Dendritic cell treated with granulocyte-macrophage colony-stimulating factor and Interleukin-4, amounts not matched to agents 40 ng/mL and 50 ng/mL, for 4 days (primary cell): ENCODE measurements at regions not wholly inside any gene's neighbourhood (a gene's known extent, or its start where the extent isn't known, plus 50 kb on each side); places are given as distances from the start of the nearest gene placed in this dataset.

Source experiments
- H3K27ac Mint-ChIP-seq: one replicate; pipeline ENCODE4 v1.8.0; 2022; ENCODE audit warnings: mild to moderate bottlenecking, mixed read lengths
- H3K27me3 Mint-ChIP-seq: one replicate; pipeline ENCODE4 v1.8.0; 2022; ENCODE audit warnings: mild to moderate bottlenecking, mixed read lengths
- H3K36me3 Mint-ChIP-seq: one replicate; pipeline ENCODE4 v1.8.0; 2022; ENCODE audit warnings: low read depth, mixed read lengths
- H3K4me1 Mint-ChIP-seq: one replicate; pipeline ENCODE4 v1.8.0; 2022; ENCODE audit warnings: low read depth, mixed read lengths
- H3K4me3 Mint-ChIP-seq: one replicate; pipeline ENCODE4 v1.8.0; 2022; ENCODE audit warnings: mild to moderate bottlenecking, moderate library complexity, mixed read lengths
- H3K9me3 Mint-ChIP-seq: one replicate; pipeline ENCODE4 v1.8.0; 2022; ENCODE audit warnings: mixed read lengths
- intact Hi-C: fragments of 100-400 bp; cut with micrococcal nuclease; formaldehyde crosslinking; loops from one replicate; pipeline ENCODE4 v1.15.0; 2022

GRCh38 chr6:95175927-95176675 is 401.2 kb upstream of the MANEA start:
- no peaks in the 10 kb centered on the region for H3K27me3 Mint-ChIP-seq
- no peak overlapping the region for H3K4me3 Mint-ChIP-seq
- H3K9me3 Mint-ChIP-seq = no peaks in the 10 kb centered on the region
- no peak overlapping the region for H3K27ac Mint-ChIP-seq
- H3K36me3 Mint-ChIP-seq = no peaks in the 10 kb centered on the region
- intact Hi-C loops = no loop called here
- no peaks in the 10 kb centered on the region for H3K4me1 Mint-ChIP-seq

- H3K4me1 Mint-ChIP-seq = no peaks in the 10 kb centered on the region
- no peaks in the 10 kb centered on the region for H3K36me3 Mint-ChIP-seq
- intact Hi-C loops = no loop called here
- H3K4me3 Mint-ChIP-seq = no peak overlapping the region
- no peak overlapping the region for H3K27ac Mint-ChIP-seq
- H3K27me3 Mint-ChIP-seq = no peaks in the 10 kb centered on the region
- no peaks in the 10 kb centered on the region for H3K9me3 Mint-ChIP-seq
These were observed 391.5 kb upstream of the MANEA start for GRCh38 chr6:95185874-95186273.

GRCh38 chr6:95186710-95187109 is 390.6 kb upstream of the MANEA start:
- Mint-ChIP-seq H3K36me3 (no peaks in the 10 kb centered on the region), H3K27ac (no peak overlapping the region), H3K9me3 (no peaks in the 10 kb centered on the region), H3K4me1 (no peaks in the 10 kb centered on the region), H3K4me3 (no peak overlapping the region), H3K27me3 (no peaks in the 10 kb centered on the region)
- intact Hi-C loops = no loop called here

GRCh38 chr6:95197590-95197989 is 379.7 kb upstream of the MANEA start:
- no peaks in the 10 kb centered on the region for H3K36me3 Mint-ChIP-seq
- H3K9me3 Mint-ChIP-seq = no peaks in the 10 kb centered on the region
- H3K27ac Mint-ChIP-seq = no peak overlapping the region
- intact Hi-C loops = no loop called here
- H3K4me3 Mint-ChIP-seq = no peak overlapping the region
- H3K4me1 Mint-ChIP-seq = no peaks in the 10 kb centered on the region
- no peaks in the 10 kb centered on the region for H3K27me3 Mint-ChIP-seq

- Mint-ChIP-seq H3K4me3 (no peak overlapping the region), H3K36me3 (no peaks in the 10 kb centered on the region), H3K9me3 (no peaks in the 10 kb centered on the region), H3K27me3 (no peaks in the 10 kb centered on the region), H3K27ac (no peak overlapping the region), H3K4me1 (no peaks in the 10 kb centered on the region)
- intact Hi-C loops = no loop called here
These were observed 374.1 kb upstream of the MANEA start for GRCh38 chr6:95203153-95203754.

GRCh38 chr6:95204178-95204577 is 373.2 kb upstream of the MANEA start:
- Mint-ChIP-seq H3K4me1 (no peaks in the 10 kb centered on the region), H3K27me3 (no peaks in the 10 kb centered on the region), H3K4me3 (no peak overlapping the region), H3K36me3 (no peaks in the 10 kb centered on the region), H3K9me3 (no peaks in the 10 kb centered on the region), H3K27ac (no peak overlapping the region)
- intact Hi-C loops = no loop called here

GRCh38 chr6:95208621-95209020 is 368.7 kb upstream of the MANEA start:
- intact Hi-C loops = no loop called here
- Mint-ChIP-seq H3K36me3 (no peaks in the 10 kb centered on the region), H3K27ac (no peak overlapping the region), H3K4me3 (no peak overlapping the region), H3K9me3 (no peaks in the 10 kb centered on the region), H3K27me3 (no peaks in the 10 kb centered on the region), H3K4me1 (no peaks in the 10 kb centered on the region)

- Mint-ChIP-seq H3K27ac (no peak overlapping the region), H3K36me3 (no peaks in the 10 kb centered on the region), H3K4me1 (no peaks in the 10 kb centered on the region), H3K9me3 (no peaks in the 10 kb centered on the region), H3K27me3 (no peaks in the 10 kb centered on the region), H3K4me3 (no peak overlapping the region)
- intact Hi-C loops = no loop called here
These were observed 368.3 kb upstream of the MANEA start for GRCh38 chr6:95209074-95209473.

DNA sequence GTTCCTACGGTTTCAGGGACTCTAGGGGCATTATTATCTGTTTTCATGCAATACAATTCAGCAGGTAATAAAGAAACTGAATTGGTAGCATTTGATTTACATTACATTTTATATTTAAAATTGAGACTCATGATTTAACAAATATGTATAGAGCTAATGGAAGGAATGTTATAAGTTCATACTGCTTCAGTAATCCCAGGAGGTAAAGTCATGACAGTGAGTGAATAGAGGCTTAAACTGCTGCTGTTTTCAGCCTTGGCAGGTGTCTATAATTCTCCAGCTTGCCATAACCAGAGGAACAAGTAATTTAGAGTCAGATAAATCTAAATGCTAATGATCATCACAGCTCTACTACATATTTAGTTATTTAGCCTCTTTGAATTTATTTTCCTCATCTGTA is 360.8 kb upstream of the MANEA start:
- Mint-ChIP-seq H3K4me3 (no peak overlapping the region), H3K36me3 (no peaks in the 10 kb centered on the region), H3K27me3 (no peaks in the 10 kb centered on the region), H3K27ac (no peak overlapping the region), H3K4me1 (no peaks in the 10 kb centered on the region), H3K9me3 (no peaks in the 10 kb centered on the region)
- intact Hi-C loops = no loop called here

- Mint-ChIP-seq H3K27ac (no peak overlapping the region), H3K36me3 (no peaks in the 10 kb centered on the region), H3K9me3 (no peaks in the 10 kb centered on the region), H3K4me3 (no peak overlapping the region), H3K4me1 (no peaks in the 10 kb centered on the region), H3K27me3 (no peaks in the 10 kb centered on the region)
- intact Hi-C loops = no loop called here
These were observed 350.0 kb upstream of the MANEA start for GRCh38 chr6:95227351-95227750.

DNA sequence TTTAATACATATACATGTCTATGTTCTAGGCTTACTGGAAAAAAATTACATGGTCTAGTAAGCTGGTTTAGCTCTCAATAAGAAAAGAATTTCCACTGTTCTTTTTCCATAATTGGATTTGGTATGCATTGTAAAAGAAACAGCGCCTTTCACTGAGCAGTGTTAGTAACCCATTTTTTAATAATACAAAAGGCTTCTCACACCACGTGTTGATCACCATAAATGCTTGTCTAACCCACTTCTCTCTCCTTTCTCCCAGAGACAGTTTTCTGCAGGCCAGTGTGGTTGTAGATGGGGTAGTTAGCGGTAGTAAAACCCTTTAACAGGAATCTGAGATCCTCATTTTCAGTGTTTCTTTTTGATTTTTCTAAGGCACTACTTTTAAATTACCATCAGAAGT is 348.7 kb upstream of the MANEA start:
- Mint-ChIP-seq H3K36me3 (no peaks in the 10 kb centered on the region), H3K4me1 (no peaks in the 10 kb centered on the region), H3K27ac (no peak overlapping the region), H3K27me3 (no peaks in the 10 kb centered on the region), H3K9me3 (no peaks in the 10 kb centered on the region), H3K4me3 (no peak overlapping the region)
- intact Hi-C loops = no loop called here

DNA sequence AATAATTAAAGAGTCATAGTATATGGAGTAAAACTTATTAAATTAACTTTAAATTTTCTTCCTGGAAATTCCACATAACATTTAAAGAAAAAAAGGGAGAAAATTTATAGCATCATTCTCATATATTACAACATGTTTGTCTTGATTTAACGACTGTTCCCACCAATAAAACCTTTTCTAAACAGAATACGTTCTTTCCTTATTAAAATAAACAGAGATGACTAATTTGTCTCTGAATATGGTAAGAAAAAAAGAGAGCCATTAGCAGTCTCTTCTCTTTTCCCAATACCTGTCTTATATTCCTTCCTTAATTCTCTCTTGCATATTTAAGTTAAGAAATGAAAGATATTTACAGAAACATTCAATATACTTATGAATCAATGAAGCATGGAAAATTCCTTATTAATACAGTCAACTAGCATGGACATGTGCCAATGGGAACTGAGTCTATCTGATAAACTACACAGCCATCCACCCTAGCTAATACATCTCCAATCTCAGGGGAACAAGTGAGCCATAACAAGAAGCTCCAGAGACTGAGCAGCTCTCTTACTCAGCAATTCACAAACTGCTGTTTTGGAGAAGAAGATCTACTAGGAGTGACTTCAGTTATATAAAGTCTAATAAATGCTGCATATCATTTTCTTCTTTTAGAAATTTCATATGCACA is 347.1 kb upstream of the MANEA start:
- no peak overlapping the region for H3K4me3 Mint-ChIP-seq
- no peaks in the 10 kb centered on the region for H3K9me3 Mint-ChIP-seq
- no peak overlapping the region for H3K27ac Mint-ChIP-seq
- H3K27me3 Mint-ChIP-seq = no peaks in the 10 kb centered on the region
- H3K36me3 Mint-ChIP-seq = no peaks in the 10 kb centered on the region
- intact Hi-C loops = no loop called here
- H3K4me1 Mint-ChIP-seq = no peaks in the 10 kb centered on the region

DNA sequence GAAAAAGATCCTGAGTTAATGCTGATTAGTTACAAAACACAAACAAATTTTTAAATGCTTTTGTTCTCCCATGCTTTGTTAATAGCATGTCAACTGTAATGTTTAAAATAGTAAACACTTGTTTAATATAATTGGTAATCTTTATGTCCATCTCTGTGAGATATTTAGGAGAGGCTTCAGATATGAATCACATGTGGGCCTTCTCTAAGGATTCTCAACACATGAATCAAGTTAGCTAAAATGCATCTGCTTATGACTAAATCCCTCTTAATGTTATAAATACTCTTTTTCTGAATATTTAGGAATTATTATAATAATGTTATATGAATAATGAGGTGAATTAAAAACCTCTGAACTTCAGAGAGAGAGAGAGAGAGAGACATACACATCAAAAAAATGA is 345.9 kb upstream of the MANEA start:
- no peaks in the 10 kb centered on the region for H3K36me3 Mint-ChIP-seq
- H3K9me3 Mint-ChIP-seq = no peaks in the 10 kb centered on the region
- H3K27ac Mint-ChIP-seq = no peak overlapping the region
- H3K27me3 Mint-ChIP-seq = no peaks in the 10 kb centered on the region
- H3K4me1 Mint-ChIP-seq = no peaks in the 10 kb centered on the region
- intact Hi-C loops = no loop called here
- no peak overlapping the region for H3K4me3 Mint-ChIP-seq

- intact Hi-C loops = no loop called here
- no peaks in the 10 kb centered on the region for H3K9me3 Mint-ChIP-seq
- no peaks in the 10 kb centered on the region for H3K36me3 Mint-ChIP-seq
- no peaks in the 10 kb centered on the region for H3K4me1 Mint-ChIP-seq
- no peaks in the 10 kb centered on the region for H3K27me3 Mint-ChIP-seq
- no peak overlapping the region for H3K4me3 Mint-ChIP-seq
- H3K27ac Mint-ChIP-seq = no peak overlapping the region
These were observed 344.9 kb upstream of the MANEA start for GRCh38 chr6:95232446-95232845.
